Esophagus muscularis mucosa (tissue), 3 donors: ENCODE measurements at regions not wholly inside any gene's neighbourhood (a gene's known extent, or its start where the extent isn't known, plus 50 kb on each side); places are given as distances from the start of the nearest gene placed in this dataset.

Experiments
- POLR2A ChIP-seq: fragments of 450-650 bp; IDR thresholded peaks from one replicate; pipeline ENCODE4 v1.6.1; 2017; ENCODE audit warnings: antibody characterized with exemption, moderate library complexity, mild to moderate bottlenecking, low read depth
- POLR2AphosphoS5 ChIP-seq, 2 donors: sonication (generic); formaldehyde crosslinking; IDR thresholded peaks; one replicate each; pipeline ENCODE4 v1.6.1; 2017; ENCODE audit warnings: antibody characterized with exemption in 2 of 2
- TF ChIP-seq, protein P1 (sequence below), 3 experiments: fragments of 200-600 bp in 2 of 3; fragments of 450-650 bp in 1 of 3; sonication (generic) in 2 of 3; IDR thresholded peaks; one replicate each; pipeline ENCODE4 v1.5.1; 2017 to 2019; ENCODE audit warnings: antibody characterized with exemption in 3 of 3, mild to moderate bottlenecking in 2 of 3, moderate library complexity in 1 of 3

DNA sequence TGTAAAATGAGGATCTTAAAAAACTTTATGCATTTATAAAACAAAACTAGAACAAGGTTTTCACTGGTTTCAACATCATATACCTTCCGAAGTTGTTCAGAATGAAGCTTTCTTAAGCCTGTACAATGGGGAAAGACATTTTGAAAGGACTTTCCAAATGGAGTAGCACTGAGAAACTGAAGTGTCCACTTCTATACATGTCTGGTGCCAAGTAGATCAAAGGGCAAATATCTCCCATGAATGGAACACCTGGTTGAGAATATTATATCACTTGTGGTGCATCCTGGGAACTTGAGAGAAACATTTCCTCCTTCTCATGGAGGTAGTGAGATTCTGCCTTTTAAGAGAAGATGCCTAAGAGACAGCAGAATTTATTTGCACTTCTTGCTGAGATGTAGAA, 182.1 kb upstream of the ACTBL2 start:
- no peak for TF ChIP-seq POLR2A
- TF ChIP-seq POLR2AphosphoS5 (IDR thresholded peaks at IDR 0.05) = no peak
- TF ChIP-seq, protein P1, sequence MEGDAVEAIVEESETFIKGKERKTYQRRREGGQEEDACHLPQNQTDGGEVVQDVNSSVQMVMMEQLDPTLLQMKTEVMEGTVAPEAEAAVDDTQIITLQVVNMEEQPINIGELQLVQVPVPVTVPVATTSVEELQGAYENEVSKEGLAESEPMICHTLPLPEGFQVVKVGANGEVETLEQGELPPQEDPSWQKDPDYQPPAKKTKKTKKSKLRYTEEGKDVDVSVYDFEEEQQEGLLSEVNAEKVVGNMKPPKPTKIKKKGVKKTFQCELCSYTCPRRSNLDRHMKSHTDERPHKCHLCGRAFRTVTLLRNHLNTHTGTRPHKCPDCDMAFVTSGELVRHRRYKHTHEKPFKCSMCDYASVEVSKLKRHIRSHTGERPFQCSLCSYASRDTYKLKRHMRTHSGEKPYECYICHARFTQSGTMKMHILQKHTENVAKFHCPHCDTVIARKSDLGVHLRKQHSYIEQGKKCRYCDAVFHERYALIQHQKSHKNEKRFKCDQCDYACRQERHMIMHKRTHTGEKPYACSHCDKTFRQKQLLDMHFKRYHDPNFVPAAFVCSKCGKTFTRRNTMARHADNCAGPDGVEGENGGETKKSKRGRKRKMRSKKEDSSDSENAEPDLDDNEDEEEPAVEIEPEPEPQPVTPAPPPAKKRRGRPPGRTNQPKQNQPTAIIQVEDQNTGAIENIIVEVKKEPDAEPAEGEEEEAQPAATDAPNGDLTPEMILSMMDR (IDR thresholded peaks at IDR 0.05) = no peak
